ENCODE measurements at regions not wholly inside any gene's neighbourhood (a gene's known extent, or its start where the extent isn't known, plus 50 kb on each side); places are given as distances from the start of the nearest gene placed in this dataset.

GRCh38 chr10:58996866-58997265 is 179.6 kb upstream of the PHYHIPL start:
- no peak for DNase-seq (ENCODE audit: low spot score)

- peak; percentile 13 for DNase-seq (ENCODE audit: low spot score)
Measured at GRCh38 chr10:58998924-58999713, 177.3 kb upstream of the PHYHIPL start.

- DNase-seq (ENCODE audit: low spot score): no peak
Measured at GRCh38 chr10:59000162-59000825, 176.1 kb upstream of the PHYHIPL start.

GRCh38 chr10:59002011-59002410 is 174.4 kb upstream of the PHYHIPL start:
- no peak for DNase-seq (ENCODE audit: low spot score)

- no peak for DNase-seq (ENCODE audit: low spot score)
Measured at GRCh38 chr10:59003203-59003602, 173.2 kb upstream of the PHYHIPL start.

GRCh38 chr10:59004392-59004791 is 172.1 kb upstream of the PHYHIPL start:
- DNase-seq (ENCODE audit: low spot score): no peak

- DNase-seq (ENCODE audit: low spot score): peak; percentile 36
Measured at GRCh38 chr10:59006511-59007306, 169.7 kb upstream of the PHYHIPL start.

- no peak for DNase-seq (ENCODE audit: low spot score)
Measured at GRCh38 chr10:59007307-59008025, 169.0 kb upstream of the PHYHIPL start.

- no peak for DNase-seq (ENCODE audit: low spot score)
Measured at GRCh38 chr10:59008452-59008851, 168.0 kb upstream of the PHYHIPL start.

GRCh38 chr10:59011972-59012632 is 164.3 kb upstream of the PHYHIPL start:
- DNase-seq (ENCODE audit: low spot score): no peak

GRCh38 chr10:59012839-59013238 is 163.6 kb upstream of the PHYHIPL start:
- no peak for DNase-seq (ENCODE audit: low spot score)

- no peak for DNase-seq (ENCODE audit: low spot score)
Measured at GRCh38 chr10:59016043-59016442, 160.4 kb upstream of the PHYHIPL start.

GRCh38 chr10:59018977-59019376 is 157.5 kb upstream of the PHYHIPL start:
- no peak for DNase-seq (ENCODE audit: low spot score)

- DNase-seq (ENCODE audit: low spot score): no peak
Measured at GRCh38 chr10:59019603-59020002, 156.8 kb upstream of the PHYHIPL start.

GRCh38 chr10:59020502-59020901 is 155.9 kb upstream of the PHYHIPL start:
- no peak for DNase-seq (ENCODE audit: low spot score)

- DNase-seq (ENCODE audit: low spot score): no peak
Measured at GRCh38 chr10:59025981-59026765, 150.3 kb upstream of the PHYHIPL start.

- DNase-seq (ENCODE audit: low spot score): no peak
Measured at GRCh38 chr10:59027975-59028655, 148.3 kb upstream of the PHYHIPL start.

GRCh38 chr10:59033622-59034021 is 142.8 kb upstream of the PHYHIPL start:
- DNase-seq (ENCODE audit: low spot score): no peak

GRCh38 chr10:59036311-59037017 is 140.0 kb upstream of the PHYHIPL start:
- no peak for DNase-seq (ENCODE audit: low spot score)

- DNase-seq (ENCODE audit: low spot score): no peak
Measured at GRCh38 chr10:59037018-59037389, 139.4 kb upstream of the PHYHIPL start.

All from AG08396 (cell line).